Fibroblast of the aortic adventitia (primary cell): ENCODE measurements at regions not wholly inside any gene's neighbourhood (a gene's known extent, or its start where the extent isn't known, plus 50 kb on each side); places are given as distances from the start of the nearest gene placed in this dataset.
A peak's percentile ranks its signal among the peaks of the same experiment; 100 is the strongest.

Source experiments
- DNase-seq: peaks from one replicate; pipeline ENCODE4 v3.0.0-alpha.2; 2010; ENCODE audit warnings: low read depth
- H3K4me3 ChIP-seq: 2 replicates; pipeline ENCODE4 v1.5.1; 2011; ENCODE audit warnings: low read depth, mild to moderate bottlenecking, control low read depth, low read length, moderate library complexity
- TF ChIP-seq, protein P1 (sequence below): IDR thresholded peaks from 2 replicates; pipeline ENCODE4 v1.5.1; 2011; ENCODE audit warnings: mild to moderate bottlenecking, low read length, control low read depth, inconsistent platforms; ENCODE audit not compliant: insufficient read depth

- TF ChIP-seq, protein P1, sequence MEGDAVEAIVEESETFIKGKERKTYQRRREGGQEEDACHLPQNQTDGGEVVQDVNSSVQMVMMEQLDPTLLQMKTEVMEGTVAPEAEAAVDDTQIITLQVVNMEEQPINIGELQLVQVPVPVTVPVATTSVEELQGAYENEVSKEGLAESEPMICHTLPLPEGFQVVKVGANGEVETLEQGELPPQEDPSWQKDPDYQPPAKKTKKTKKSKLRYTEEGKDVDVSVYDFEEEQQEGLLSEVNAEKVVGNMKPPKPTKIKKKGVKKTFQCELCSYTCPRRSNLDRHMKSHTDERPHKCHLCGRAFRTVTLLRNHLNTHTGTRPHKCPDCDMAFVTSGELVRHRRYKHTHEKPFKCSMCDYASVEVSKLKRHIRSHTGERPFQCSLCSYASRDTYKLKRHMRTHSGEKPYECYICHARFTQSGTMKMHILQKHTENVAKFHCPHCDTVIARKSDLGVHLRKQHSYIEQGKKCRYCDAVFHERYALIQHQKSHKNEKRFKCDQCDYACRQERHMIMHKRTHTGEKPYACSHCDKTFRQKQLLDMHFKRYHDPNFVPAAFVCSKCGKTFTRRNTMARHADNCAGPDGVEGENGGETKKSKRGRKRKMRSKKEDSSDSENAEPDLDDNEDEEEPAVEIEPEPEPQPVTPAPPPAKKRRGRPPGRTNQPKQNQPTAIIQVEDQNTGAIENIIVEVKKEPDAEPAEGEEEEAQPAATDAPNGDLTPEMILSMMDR: no peak
- no peak overlapping the region for H3K4me3 ChIP-seq
- DNase-seq: no peak
Observed at GRCh38 chr16:79777679-79778078, 177.1 kb upstream of the MAF start.

- DNase-seq: peak; percentile 8
- TF ChIP-seq, protein P1: no peak
- H3K4me3 ChIP-seq: no peak overlapping the region
Observed at GRCh38 chr16:79776243-79776847, 175.8 kb upstream of the MAF start.

- TF ChIP-seq, protein P1: no peak
- no peak for DNase-seq
- no peak overlapping the region for H3K4me3 ChIP-seq
Observed at GRCh38 chr16:79772784-79773183, 172.2 kb upstream of the MAF start.

DNA sequence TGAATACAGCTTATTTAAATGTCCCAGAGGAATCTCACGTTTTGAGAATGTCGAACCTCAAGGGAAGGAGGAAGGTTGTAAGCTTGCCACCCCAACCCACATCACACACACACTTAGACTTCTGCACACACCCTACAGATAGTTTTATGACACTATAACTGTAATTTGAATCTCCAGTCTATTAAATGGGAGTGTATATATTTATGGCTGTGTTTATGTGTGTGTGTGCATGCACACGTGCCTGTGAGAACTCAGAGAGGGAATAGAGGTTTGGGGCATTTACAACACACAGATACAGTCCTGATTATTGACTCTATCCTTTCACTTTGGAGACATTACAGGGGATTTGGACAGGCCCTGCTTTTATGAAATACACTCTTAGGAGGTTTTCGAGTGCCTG is 171.5 kb upstream of the MAF start:
- TF ChIP-seq, protein P1: no peak
- no peak for DNase-seq
- H3K4me3 ChIP-seq: no peak overlapping the region

DNA sequence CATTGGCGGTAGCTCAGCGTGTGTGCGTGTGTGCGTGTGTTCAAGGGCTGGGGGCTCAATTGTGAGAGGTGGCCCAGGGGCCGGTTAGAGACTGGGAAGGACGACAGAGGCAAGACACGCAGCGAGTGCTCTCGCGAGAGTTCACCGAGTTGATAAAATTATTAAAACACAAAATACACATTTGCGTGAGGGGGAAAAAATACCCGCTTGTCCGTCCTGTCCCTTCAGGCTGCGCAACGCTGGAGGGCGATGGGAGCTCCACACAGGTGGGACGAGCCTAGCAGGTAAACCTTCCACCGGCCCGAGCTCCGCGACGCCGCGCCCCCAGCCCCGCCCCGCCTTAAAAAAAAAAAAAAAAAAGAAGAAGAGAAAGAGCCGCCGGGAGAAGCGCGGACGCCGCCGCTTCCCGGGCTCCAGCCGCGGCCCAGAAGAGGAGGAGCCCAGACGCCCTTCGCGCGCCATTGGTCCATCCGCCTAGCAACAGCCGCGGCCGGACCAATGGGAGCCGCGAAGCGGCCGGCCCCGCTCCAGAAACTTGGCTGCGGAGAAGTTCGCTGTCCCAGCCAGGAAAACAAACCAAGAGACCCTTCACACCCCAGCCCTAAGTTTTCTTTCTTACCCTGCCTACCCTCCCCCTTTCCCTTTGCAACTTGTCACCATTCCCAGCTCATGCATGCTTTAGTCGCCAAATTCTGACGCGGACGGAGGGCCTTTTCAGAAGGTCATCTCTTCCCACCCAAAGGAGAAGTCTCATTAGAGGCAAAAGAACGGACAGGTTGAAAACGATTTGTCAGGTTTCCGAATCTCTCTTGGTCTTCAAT is 169.9 kb upstream of the MAF start:
- peak overlapping the region; percentile 61 for H3K4me3 ChIP-seq
- TF ChIP-seq, protein P1: no peak
- peak; percentile 56 for DNase-seq

DNA sequence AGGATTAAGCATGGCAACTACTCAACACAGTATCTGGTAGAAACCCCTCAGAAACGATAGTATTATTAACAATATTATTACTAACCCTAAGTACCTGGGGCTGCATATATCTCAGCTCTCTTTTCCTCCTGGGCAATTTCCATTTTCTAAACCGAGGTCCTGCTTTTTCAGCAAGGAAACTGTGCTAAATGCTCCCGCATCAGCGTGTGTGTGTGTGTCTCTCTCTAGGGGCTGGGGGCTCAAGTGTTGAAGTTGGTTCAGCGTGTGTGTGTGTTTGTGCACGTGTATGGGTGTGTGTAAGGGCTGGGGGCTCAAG is 169.3 kb upstream of the MAF start:
- peak overlapping the region; percentile 61 for H3K4me3 ChIP-seq
- no peak for DNase-seq
- TF ChIP-seq, protein P1: no peak
